NCI-H2081 (cell line): ENCODE measurements at regions not wholly inside any gene's neighbourhood (a gene's known extent, or its start where the extent isn't known, plus 50 kb on each side); places are given as distances from the start of the nearest gene placed in this dataset.
"Not testable (repeated sequence)": the region's sequence is repeated elsewhere in the genome, so short reads cannot be mapped to it uniquely, and the experiment has no call there.

Experiments used
- DNase-seq, 2 experiments: peaks; one replicate each; lab custom pipeline; 2025; lab: John Stamatoyannopoulos, UW

- no peak for DNase-seq
Measured at GRCh38 chr9:104326912-104327311, 177.2 kb upstream of the OR13F1 start.

GRCh38 chr9:104329245-104329644 is 174.8 kb upstream of the OR13F1 start:
- no peak for DNase-seq

GRCh38 chr9:104330841-104331240 is 173.2 kb upstream of the OR13F1 start:
- DNase-seq, result no peak

GRCh38 chr9:104334549-104334948 is 169.5 kb upstream of the OR13F1 start:
- no peak for DNase-seq

GRCh38 chr9:104339692-104340091 is 164.4 kb upstream of the OR13F1 start:
- DNase-seq, result no peak

- DNase-seq, result no peak
Measured at GRCh38 chr9:104342552-104342951, 161.5 kb upstream of the OR13F1 start.

- no peak for DNase-seq
Measured at GRCh38 chr9:104345061-104345460, 159.0 kb upstream of the OR13F1 start.

- no peak for DNase-seq
Measured at GRCh38 chr9:104350541-104350940, 153.5 kb upstream of the OR13F1 start.

- DNase-seq, result no peak
Measured at GRCh38 chr9:104351726-104352125, 152.3 kb upstream of the OR13F1 start.

GRCh38 chr9:104361207-104361606 is 142.9 kb upstream of the OR13F1 start:
- DNase-seq, result no peak

GRCh38 chr9:104362912-104363472 is 141.1 kb upstream of the OR13F1 start:
- DNase-seq, result no peak

- no peak for DNase-seq
Measured at GRCh38 chr9:104367507-104367906, 136.6 kb upstream of the OR13F1 start.

GRCh38 chr9:104368318-104368717 is 135.7 kb upstream of the OR13F1 start:
- DNase-seq, result not testable (repeated sequence)

- DNase-seq, result no peak
Measured at GRCh38 chr9:104374711-104375110, 129.4 kb upstream of the OR13F1 start.

GRCh38 chr9:104386013-104386412 is 118.0 kb upstream of the OR13F1 start:
- DNase-seq, result no peak

GRCh38 chr9:104386425-104387069 is 117.5 kb upstream of the OR13F1 start:
- DNase-seq, result peak; percentile 52 to 68

GRCh38 chr9:104388071-104388470 is 116.0 kb upstream of the OR13F1 start:
- no peak for DNase-seq

- DNase-seq, result no peak
Measured at GRCh38 chr9:104389341-104389740, 114.7 kb upstream of the OR13F1 start.

- DNase-seq, result not testable (repeated sequence)
Measured at GRCh38 chr9:104394901-104395300, 109.2 kb upstream of the OR13F1 start.

- DNase-seq, result peak in 1 of 2 experiments; percentile 9
Measured at GRCh38 chr9:104412238-104412637, 91.8 kb upstream of the OR13F1 start.

GRCh38 chr9:104416470-104416869 is 87.6 kb upstream of the OR13F1 start:
- DNase-seq, result no peak

GRCh38 chr9:104417296-104417695 is 86.8 kb upstream of the OR13F1 start:
- no peak for DNase-seq

GRCh38 chr9:104429031-104429546 is 75.0 kb upstream of the OR13F1 start:
- no peak for DNase-seq

GRCh38 chr9:104435059-104435458 is 69.0 kb upstream of the OR13F1 start:
- no peak for DNase-seq
